Neutrophil (primary cell): ENCODE measurements at regions not wholly inside any gene's neighbourhood (a gene's known extent, or its start where the extent isn't known, plus 50 kb on each side); places are given as distances from the start of the nearest gene placed in this dataset.

Experiments
- H3K27ac ChIP-seq: fragments of 200-600 bp; sonication (generic); 2 replicates; pipeline ENCODE4 v1.5.1; 2016; ENCODE audit warnings: mild to moderate bottlenecking, moderate library complexity
- H3K27me3 ChIP-seq: fragments of 200-600 bp; sonication (generic); 2 replicates; pipeline ENCODE4 v1.6.0; 2016; ENCODE audit warnings: mild to moderate bottlenecking
- H3K36me3 ChIP-seq: fragments of 200-600 bp; sonication (generic); 2 replicates; pipeline ENCODE4 v1.5.1; 2017
- H3K4me1 ChIP-seq, 2 experiments: fragments of 200-600 bp in 1 of 2; sonication (generic) in 1 of 2; 1 replicate in 1 of 2; 2 replicates in 1 of 2; pipeline versions ENCODE4 v1.5.1 to v1.6.1; 2013 to 2016; ENCODE audit warnings: low read depth in 1 of 2, low read length in 1 of 2, mild to moderate bottlenecking in 1 of 2, moderate library complexity in 1 of 2; ENCODE audit not compliant: control insufficient read depth in 1 of 2, insufficient read depth in 1 of 2
- H3K4me3 ChIP-seq, 2 experiments: fragments of 200-600 bp in 1 of 2; sonication (generic) in 1 of 2; 1 replicate in 1 of 2; 2 replicates in 1 of 2; pipeline ENCODE4 v1.5.1; 2013 to 2016; ENCODE audit warnings: low read depth in 1 of 2, low read length in 1 of 2, mild to moderate bottlenecking in 1 of 2, moderate library complexity in 1 of 2
- H3K9me3 ChIP-seq: fragments of 200-600 bp; sonication (generic); 2 replicates; pipeline ENCODE4 v1.5.1; 2016
- CTCF ChIP-seq: fragments of 200-600 bp; sonication (generic); IDR thresholded peaks from 2 replicates; pipeline ENCODE4 v1.5.1; 2016; ENCODE audit warnings: antibody characterized with exemption

GRCh38 chr5:164048359-164048926 lies 543.0 kb downstream of the MAT2B start:
- Histone ChIP-seq H3K4me3 (no peak overlapping the region), H3K27ac (no peak overlapping the region), H3K36me3 (no peaks in the 10 kb centered on the region), H3K4me1 (no peaks in the 10 kb centered on the region), H3K27me3 (no peaks in the 10 kb centered on the region), H3K9me3 (no peaks in the 10 kb centered on the region)
- no peak for TF ChIP-seq CTCF

- Histone ChIP-seq H3K36me3 (no peaks in the 10 kb centered on the region), H3K4me3 (no peak overlapping the region), H3K27me3 (no peaks in the 10 kb centered on the region), H3K4me1 (no peaks in the 10 kb centered on the region), H3K27ac (no peak overlapping the region), H3K9me3 (no peaks in the 10 kb centered on the region)
- no peak for TF ChIP-seq CTCF
Measured at GRCh38 chr5:164051745-164052144, 546.3 kb downstream of the MAT2B start.

GRCh38 chr5:164052536-164053093 lies 547.2 kb downstream of the MAT2B start:
- Histone ChIP-seq H3K27me3 (no peaks in the 10 kb centered on the region), H3K4me3 (no peak overlapping the region), H3K9me3 (no peaks in the 10 kb centered on the region), H3K27ac (no peak overlapping the region), H3K36me3 (no peaks in the 10 kb centered on the region), H3K4me1 (no peaks in the 10 kb centered on the region)
- no peak for TF ChIP-seq CTCF

GRCh38 chr5:164053123-164053522 lies 547.7 kb downstream of the MAT2B start:
- no peak overlapping the region for H3K4me3 ChIP-seq
- no peaks in the 10 kb centered on the region for H3K4me1 ChIP-seq
- no peaks in the 10 kb centered on the region for H3K36me3 ChIP-seq
- no peaks in the 10 kb centered on the region for H3K9me3 ChIP-seq
- no peak overlapping the region for H3K27ac ChIP-seq
- TF ChIP-seq CTCF = no peak
- H3K27me3 ChIP-seq = no peaks in the 10 kb centered on the region

- Histone ChIP-seq H3K27me3 (no peaks in the 10 kb centered on the region), H3K4me1 (no peaks in the 10 kb centered on the region), H3K9me3 (no peaks in the 10 kb centered on the region), H3K27ac (no peak overlapping the region), H3K36me3 (no peaks in the 10 kb centered on the region), H3K4me3 (no peak overlapping the region)
- TF ChIP-seq CTCF = no peak
Measured at GRCh38 chr5:164054461-164054860, 549.0 kb downstream of the MAT2B start.
